ENCODE measurements at regions not wholly inside any gene's neighbourhood (a gene's known extent, or its start where the extent isn't known, plus 50 kb on each side); places are given as distances from the start of the nearest gene placed in this dataset.

DNA sequence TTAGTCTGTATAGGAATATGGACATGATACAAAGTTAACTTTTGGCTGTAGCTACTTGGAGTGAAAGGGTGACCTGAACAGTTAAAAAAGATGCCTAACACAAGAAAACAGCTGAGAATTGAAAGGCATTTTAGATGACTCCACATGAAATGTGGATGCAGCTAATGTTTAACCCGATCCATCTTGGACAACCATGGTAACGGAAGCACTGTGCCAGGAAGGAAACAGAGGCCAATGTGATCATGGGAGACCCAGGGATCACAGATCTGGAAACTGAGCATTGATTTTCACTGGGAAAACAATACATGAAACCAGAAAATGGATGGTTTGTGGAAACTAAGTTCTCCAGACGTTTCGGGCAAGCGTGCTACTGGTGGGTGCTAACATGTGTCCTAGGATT, 669.1 kb downstream of the GALR1 start:
- TF ChIP-seq EP300 (IDR thresholded peaks at IDR 0.05; ENCODE audit: low read depth) (no peak), POLR2AphosphoS5 (IDR thresholded peaks at IDR 0.05) (no peak), POLR2A (IDR thresholded peaks at IDR 0.05) (no peak)
- TF ChIP-seq, protein P1, sequence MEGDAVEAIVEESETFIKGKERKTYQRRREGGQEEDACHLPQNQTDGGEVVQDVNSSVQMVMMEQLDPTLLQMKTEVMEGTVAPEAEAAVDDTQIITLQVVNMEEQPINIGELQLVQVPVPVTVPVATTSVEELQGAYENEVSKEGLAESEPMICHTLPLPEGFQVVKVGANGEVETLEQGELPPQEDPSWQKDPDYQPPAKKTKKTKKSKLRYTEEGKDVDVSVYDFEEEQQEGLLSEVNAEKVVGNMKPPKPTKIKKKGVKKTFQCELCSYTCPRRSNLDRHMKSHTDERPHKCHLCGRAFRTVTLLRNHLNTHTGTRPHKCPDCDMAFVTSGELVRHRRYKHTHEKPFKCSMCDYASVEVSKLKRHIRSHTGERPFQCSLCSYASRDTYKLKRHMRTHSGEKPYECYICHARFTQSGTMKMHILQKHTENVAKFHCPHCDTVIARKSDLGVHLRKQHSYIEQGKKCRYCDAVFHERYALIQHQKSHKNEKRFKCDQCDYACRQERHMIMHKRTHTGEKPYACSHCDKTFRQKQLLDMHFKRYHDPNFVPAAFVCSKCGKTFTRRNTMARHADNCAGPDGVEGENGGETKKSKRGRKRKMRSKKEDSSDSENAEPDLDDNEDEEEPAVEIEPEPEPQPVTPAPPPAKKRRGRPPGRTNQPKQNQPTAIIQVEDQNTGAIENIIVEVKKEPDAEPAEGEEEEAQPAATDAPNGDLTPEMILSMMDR (IDR thresholded peaks at IDR 0.05): no peak
